Endothelial cell of umbilical vein (primary cell): ENCODE measurements at regions not wholly inside any gene's neighbourhood (a gene's known extent, or its start where the extent isn't known, plus 50 kb on each side); places are given as distances from the start of the nearest gene placed in this dataset.

Experiments used
- BruUV-seq: library from RNA; stranded (reverse); fragments of 400-500 nt; replicated peaks from 2 replicates; lab custom pipeline; 2021; lab: Mats Ljungman, UMichigan
- CTCF ChIA-PET: fragments of 300-600, 350-600 bp; sonication (Branson Sonifier 250); formaldehyde crosslinking; loops from one replicate; lab custom pipeline; 2021; ENCODE audit warnings: antibody characterized with exemption, inconsistent platforms; lab: Charles Lee
- POLR2A ChIA-PET: fragments of 300-600, 350-600 bp; sonication (Branson Sonifier 250); formaldehyde crosslinking; loops from one replicate; lab custom pipeline; 2021; ENCODE audit warnings: antibody characterized with exemption, inconsistent platforms; lab: Charles Lee
- DNase-seq: peaks from one replicate; pipeline ENCODE4 v3.0.0-alpha.2; 2011; ENCODE audit warnings: low read depth, low spot score
- FAIRE-seq: peaks from 2 replicates; lab custom pipeline; 2011; peaks lifted over from hg19 to GRCh38; lab: Jason Lieb, UNC
- H2AFZ ChIP-seq: 2 replicates; pipeline ENCODE4 v1.6.0; 2012; ENCODE audit warnings: low read depth, low read length, control low read depth, inconsistent platforms
- H3K27ac ChIP-seq: 2 replicates; pipeline ENCODE4 v1.5.1; 2011; ENCODE audit warnings: low read depth, mild to moderate bottlenecking, control low read depth, low read length, moderate library complexity; ENCODE audit not compliant: insufficient read depth
- H3K27me3 ChIP-seq, 2 experiments: 2 replicates each; pipeline versions ENCODE4 v1.6.0 to v1.6.1; 2011; ENCODE audit warnings: low read length in 2 of 2, mixed read lengths in 1 of 2; ENCODE audit not compliant: control insufficient read depth in 2 of 2, insufficient read depth in 2 of 2
- H3K36me3 ChIP-seq, 2 experiments: 2 replicates in 1 of 2; 3 replicates in 1 of 2; pipeline ENCODE4 v1.5.1; 2011; ENCODE audit warnings: low read length in 2 of 2, mild to moderate bottlenecking in 1 of 2, moderate library complexity in 1 of 2; ENCODE audit not compliant: control insufficient read depth in 2 of 2, insufficient read depth in 2 of 2; ENCODE audit errors: extremely low read depth in 1 of 2
- H3K4me1 ChIP-seq: 3 replicates; pipeline ENCODE4 v1.5.1; 2011; ENCODE audit warnings: mild to moderate bottlenecking, low read length; ENCODE audit not compliant: control insufficient read depth, insufficient read depth; ENCODE audit errors: extremely low read depth
- H3K4me2 ChIP-seq: 2 replicates; pipeline ENCODE4 v1.6.1; 2011; ENCODE audit warnings: low read length, control low read depth, mixed read lengths; ENCODE audit not compliant: insufficient read depth
- H3K4me3 ChIP-seq, 3 experiments: fragments of 200-600 bp in 1 of 3; sonication (generic), shearing (Covaris generic) in 1 of 3; replicated peaks in 1 of 3; 2 replicates each; pipeline ENCODE4 v1.5.1; 2011 to 2016; ENCODE audit warnings: control low read depth in 3 of 3, low read length in 3 of 3, mild to moderate bottlenecking in 2 of 3, inconsistent platforms in 1 of 3, low read depth in 1 of 3, moderate library complexity in 1 of 3; ENCODE audit not compliant: insufficient read depth in 1 of 3
- H3K79me2 ChIP-seq: 2 replicates; pipeline ENCODE4 v1.6.0; 2012; ENCODE audit warnings: low read length, inconsistent platforms; ENCODE audit not compliant: control insufficient read depth, insufficient read depth
- H3K9ac ChIP-seq: replicated peaks from 2 replicates; pipeline ENCODE3; 2011; ENCODE audit warnings: low read length, control low read depth; ENCODE audit not compliant: insufficient read depth; ENCODE audit errors: extremely low read depth
- H3K9me1 ChIP-seq: replicated peaks from 3 replicates; pipeline ENCODE4 v1.6.0; 2011; ENCODE audit warnings: mild to moderate bottlenecking, low read length; ENCODE audit not compliant: control insufficient read depth, insufficient read depth; ENCODE audit errors: extremely low read depth
- H3K9me3 ChIP-seq: replicated peaks from 2 replicates; pipeline ENCODE4 v1.5.1; 2012; ENCODE audit warnings: low read length, inconsistent platforms; ENCODE audit not compliant: control insufficient read depth, insufficient read depth
- H4K20me1 ChIP-seq: replicated peaks from 2 replicates; pipeline ENCODE3; 2011; ENCODE audit warnings: mild to moderate bottlenecking, low read length; ENCODE audit not compliant: control insufficient read depth, insufficient read depth; ENCODE audit errors: extremely low read depth
- EZH2 ChIP-seq: IDR thresholded peaks from 2 replicates; pipeline ENCODE4 v1.6.1; 2012; ENCODE audit warnings: borderline replicate concordance, low read depth, mild to moderate bottlenecking, moderate library complexity, low read length, inconsistent platforms; ENCODE audit not compliant: severe bottlenecking
- FOS ChIP-seq: IDR thresholded peaks from 2 replicates; pipeline ENCODE4 v1.6.1; 2011; ENCODE audit warnings: mild to moderate bottlenecking, low read length, moderate library complexity, borderline replicate concordance; ENCODE audit not compliant: insufficient read depth
- GATA2 ChIP-seq: IDR thresholded peaks from 2 replicates; pipeline ENCODE4 v1.7.0; 2011; ENCODE audit warnings: low read depth, mild to moderate bottlenecking, moderate library complexity, mixed read lengths, low read length; ENCODE audit not compliant: insufficient read length, insufficient read depth
- JUN ChIP-seq: IDR thresholded peaks from 2 replicates; pipeline ENCODE4 v1.6.1; 2011; ENCODE audit warnings: borderline replicate concordance, low read depth; ENCODE audit not compliant: insufficient read length, insufficient read depth
- MYC ChIP-seq: IDR thresholded peaks from one replicate; pipeline ENCODE4 v1.6.1; 2011; ENCODE audit warnings: mild to moderate bottlenecking, low read depth, low read length
- POLR2A ChIP-seq: IDR thresholded peaks from 2 replicates; pipeline ENCODE4 v1.6.1; 2012; ENCODE audit warnings: low read depth, mild to moderate bottlenecking, control low read depth, low read length
- POLR2AphosphoS5 ChIP-seq: IDR thresholded peaks from 2 replicates; pipeline ENCODE4 v1.6.1; 2012; ENCODE audit warnings: low read depth, mild to moderate bottlenecking, control low read depth, low read length, moderate library complexity; ENCODE audit not compliant: insufficient read depth
- dilution Hi-C: fragments of 300-500 bp; cut with MboI; formaldehyde crosslinking; loops from one replicate; pipeline ENCODE4 v1.15.0; 2019; ENCODE audit warnings: low sequenced_read_pairs; ENCODE audit not compliant: extremely low pct_ligation_motif_present
- intact Hi-C: fragments of 100-400 bp; cut with micrococcal nuclease; formaldehyde crosslinking; loops from one replicate; pipeline ENCODE4 v1.10.0; 2022
- TF ChIP-seq, protein P1 (sequence below): IDR thresholded peaks from 2 replicates; pipeline ENCODE4 v1.6.1; 2011; ENCODE audit not compliant: insufficient read depth, insufficient read length
- TF ChIP-seq, protein P2 (sequence below), 2 donors: IDR thresholded peaks; 1 replicate in 1 of 2; 2 replicates in 1 of 2; pipeline ENCODE4 v1.5.1; 2011; ENCODE audit warnings: low read length in 2 of 2, mild to moderate bottlenecking in 2 of 2, moderate library complexity in 2 of 2, control low read depth in 1 of 2, inconsistent platforms in 1 of 2, low read depth in 1 of 2; ENCODE audit not compliant: insufficient read depth in 1 of 2; ENCODE audit errors: extremely low read depth in 1 of 2

DNA sequence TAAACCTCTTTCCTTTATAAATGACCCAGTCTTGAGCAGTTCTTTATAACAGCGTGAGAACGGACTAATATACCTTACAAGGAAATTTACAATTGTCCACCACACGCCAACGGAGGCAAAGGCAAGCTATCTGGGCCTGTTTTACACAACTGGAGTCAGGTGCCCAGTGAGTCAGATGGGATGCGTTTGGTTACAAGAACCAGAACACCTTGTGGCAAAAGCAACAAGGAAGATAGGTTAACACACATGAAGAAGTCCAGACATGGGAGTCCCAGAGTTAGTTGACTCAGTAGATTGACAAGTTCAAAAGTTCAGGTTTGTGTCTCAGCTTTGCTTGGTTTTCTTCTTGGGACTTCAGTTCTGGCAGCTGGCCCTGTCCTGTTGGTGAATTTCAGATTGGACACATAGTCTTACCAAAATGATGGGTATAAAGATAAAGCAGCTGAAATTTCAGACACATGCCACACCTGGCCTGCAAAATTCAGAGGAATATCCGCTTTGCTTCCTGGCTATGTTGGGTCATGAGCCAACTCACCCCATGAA lies 97.9 kb downstream of the PXDC1 start:
- no peaks in the 10 kb centered on the region for H4K20me1 ChIP-seq
- dilution Hi-C loops, result no loop called here
- DNase-seq, result no peak
- ChIA-PET CTCF (no interaction called here), POLR2A (no interaction called here)
- no peak for FAIRE-seq
- no peak overlapping the region for H3K9ac ChIP-seq
- no peaks in the 10 kb centered on the region for H3K79me2 ChIP-seq
- H3K9me1 ChIP-seq, result no peaks in the 10 kb centered on the region
- H3K27me3 ChIP-seq, result peaks cover 0 to 9% of the 10 kb centered on the region in 2 experiments
- H3K4me1 ChIP-seq, result no peaks in the 10 kb centered on the region
- no peak overlapping the region for H3K4me2 ChIP-seq
- H2AFZ ChIP-seq, result no peak overlapping the region
- TF ChIP-seq EZH2 (no peak), GATA2 (no peak), MYC (no peak), POLR2A (no peak), FOS (no peak), POLR2AphosphoS5 (no peak), JUN (no peak)
- TF ChIP-seq, protein P1, sequence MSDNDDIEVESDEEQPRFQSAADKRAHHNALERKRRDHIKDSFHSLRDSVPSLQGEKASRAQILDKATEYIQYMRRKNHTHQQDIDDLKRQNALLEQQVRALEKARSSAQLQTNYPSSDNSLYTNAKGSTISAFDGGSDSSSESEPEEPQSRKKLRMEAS, result no peak
- TF ChIP-seq, protein P2, sequence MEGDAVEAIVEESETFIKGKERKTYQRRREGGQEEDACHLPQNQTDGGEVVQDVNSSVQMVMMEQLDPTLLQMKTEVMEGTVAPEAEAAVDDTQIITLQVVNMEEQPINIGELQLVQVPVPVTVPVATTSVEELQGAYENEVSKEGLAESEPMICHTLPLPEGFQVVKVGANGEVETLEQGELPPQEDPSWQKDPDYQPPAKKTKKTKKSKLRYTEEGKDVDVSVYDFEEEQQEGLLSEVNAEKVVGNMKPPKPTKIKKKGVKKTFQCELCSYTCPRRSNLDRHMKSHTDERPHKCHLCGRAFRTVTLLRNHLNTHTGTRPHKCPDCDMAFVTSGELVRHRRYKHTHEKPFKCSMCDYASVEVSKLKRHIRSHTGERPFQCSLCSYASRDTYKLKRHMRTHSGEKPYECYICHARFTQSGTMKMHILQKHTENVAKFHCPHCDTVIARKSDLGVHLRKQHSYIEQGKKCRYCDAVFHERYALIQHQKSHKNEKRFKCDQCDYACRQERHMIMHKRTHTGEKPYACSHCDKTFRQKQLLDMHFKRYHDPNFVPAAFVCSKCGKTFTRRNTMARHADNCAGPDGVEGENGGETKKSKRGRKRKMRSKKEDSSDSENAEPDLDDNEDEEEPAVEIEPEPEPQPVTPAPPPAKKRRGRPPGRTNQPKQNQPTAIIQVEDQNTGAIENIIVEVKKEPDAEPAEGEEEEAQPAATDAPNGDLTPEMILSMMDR (IDR thresholded peaks at IDR 0.05; ENCODE audit: extremely low read depth in 1 of 2, insufficient read depth in 1 of 2, low read depth in 1 of 2, low read length in 2 of 2), result no peak
- H3K36me3 ChIP-seq, result no peaks in the 10 kb centered on the region
- intact Hi-C loops, result no loop called here
- no peaks in the 10 kb centered on the region for H3K9me3 ChIP-seq
- BruUV-seq, result no TSS peak
- H3K27ac ChIP-seq, result no peak overlapping the region
- no peak overlapping the region for H3K4me3 ChIP-seq
